Lung (tissue), 11 donors: ENCODE measurements at regions not wholly inside any gene's neighbourhood (a gene's known extent, or its start where the extent isn't known, plus 50 kb on each side); places are given as distances from the start of the nearest gene placed in this dataset.

Source experiments
- ATAC-seq: fragments of 200-7000 bp; cut with Tn5 transposase; one replicate; pipeline ENCODE4 v1.9.1; 2020; ENCODE audit warnings: moderate number of reproducible peaks; ENCODE audit not compliant: insufficient read depth, low FRiP score
- DNase-seq, 3 donors: peaks; one replicate each; pipeline ENCODE4 v3.0.0-alpha.2; 2013 to 2017
- H3K27ac ChIP-seq, 2 donors: one replicate each; pipeline ENCODE4 v1.5.1; 2013; ENCODE audit warnings: mild to moderate bottlenecking in 2 of 2, moderate library complexity in 2 of 2, control low read depth in 1 of 2, inconsistent platforms in 1 of 2, low read depth in 1 of 2, low read length in 1 of 2
- H3K27me3 ChIP-seq, 3 donors: one replicate each; pipeline ENCODE4 v1.5.1; 2013; ENCODE audit warnings: low read length in 2 of 3; ENCODE audit not compliant: control insufficient read depth in 3 of 3, insufficient read depth in 3 of 3
- H3K36me3 ChIP-seq, 4 donors: one replicate each; pipeline ENCODE4 v1.5.1; 2013; ENCODE audit warnings: low read length in 4 of 4, mild to moderate bottlenecking in 1 of 4, moderate library complexity in 1 of 4; ENCODE audit not compliant: control insufficient read depth in 4 of 4, insufficient read depth in 4 of 4
- H3K4me1 ChIP-seq, 5 donors: one replicate each; pipeline ENCODE4 v1.5.1; 2013; ENCODE audit warnings: low read length in 5 of 5, mild to moderate bottlenecking in 2 of 5, moderate library complexity in 1 of 5; ENCODE audit not compliant: control insufficient read depth in 5 of 5, insufficient read depth in 5 of 5
- H3K4me3 ChIP-seq: one replicate; pipeline ENCODE4 v1.5.1; 2013; ENCODE audit warnings: mild to moderate bottlenecking, control low read depth, moderate library complexity
- H3K9ac ChIP-seq, 2 donors: one replicate each; pipeline ENCODE4 v1.5.1; 2013; ENCODE audit warnings: low read length in 2 of 2, control low read depth in 1 of 2; ENCODE audit not compliant: insufficient read depth in 1 of 2
- H3K9me3 ChIP-seq, 4 donors: one replicate each; pipeline ENCODE4 v1.5.1; 2013; ENCODE audit warnings: low read length in 3 of 4, mild to moderate bottlenecking in 1 of 4, moderate library complexity in 1 of 4; ENCODE audit not compliant: control insufficient read depth in 4 of 4, insufficient read depth in 3 of 4
- WGBS, 2 donors: extraction: QIAGEN DNeasy Blood & Tissue Kit; methylation state at CpG; one replicate each; pipeline ENCODE4 v1.1.7; 2013; 5-methylcytosine and 5-hydroxymethylcytosine counted together
- TF ChIP-seq, protein P1 (sequence below): IDR thresholded peaks from 2 replicates; pipeline ENCODE4 v1.5.1; 2012; ENCODE audit warnings: mild to moderate bottlenecking; ENCODE audit errors: control extremely low read depth, extremely low read depth
- donor health status: control.
- donor health status: control.
- donor health status: Bipolar disorder and iron deficiency.
- donor health status: healthy.
- donor health status: DM: yes; HTN: yes; CAD: no.

DNA sequence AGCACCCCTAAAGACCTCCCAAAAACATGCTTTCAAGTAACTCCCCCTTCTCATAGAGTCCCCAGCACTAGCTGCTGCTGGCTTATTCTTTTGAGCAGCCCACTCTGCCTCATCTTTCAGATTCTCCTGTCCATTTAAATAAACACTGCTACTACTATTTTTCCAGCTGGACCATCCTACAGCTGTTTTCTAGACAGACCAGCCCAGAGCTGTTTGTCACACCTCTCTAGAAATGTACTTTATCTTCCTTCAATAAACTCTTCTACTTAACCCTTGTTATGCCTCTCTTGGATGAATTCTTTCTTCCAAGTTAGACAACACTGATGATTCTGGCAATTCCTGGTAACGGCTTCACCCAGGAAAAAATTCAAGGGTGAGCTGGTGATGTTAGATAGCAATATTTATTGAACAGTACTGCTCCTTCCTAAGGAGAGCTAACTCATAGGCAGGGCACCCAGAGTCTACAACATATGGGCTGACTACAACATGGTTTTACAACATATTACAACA is 995.7 kb downstream of the LRFN5 start:
- Histone ChIP-seq H3K27ac (no peak overlapping the region), H3K27me3 (no peaks in the 10 kb centered on the region), H3K4me3 (no peak overlapping the region), H3K4me1 (peaks cover 0 to 11% (median 4%) of the 10 kb centered on the region in 5 donors), H3K36me3 (no peaks in the 10 kb centered on the region), H3K9ac (no peak overlapping the region), H3K9me3 (peaks cover 0 to 2% (median 0%) of the 10 kb centered on the region in 4 donors)
- ATAC-seq (no peak), DNase-seq (peak; percentile 74 to 94 (median 93))
- TF ChIP-seq, protein P1, sequence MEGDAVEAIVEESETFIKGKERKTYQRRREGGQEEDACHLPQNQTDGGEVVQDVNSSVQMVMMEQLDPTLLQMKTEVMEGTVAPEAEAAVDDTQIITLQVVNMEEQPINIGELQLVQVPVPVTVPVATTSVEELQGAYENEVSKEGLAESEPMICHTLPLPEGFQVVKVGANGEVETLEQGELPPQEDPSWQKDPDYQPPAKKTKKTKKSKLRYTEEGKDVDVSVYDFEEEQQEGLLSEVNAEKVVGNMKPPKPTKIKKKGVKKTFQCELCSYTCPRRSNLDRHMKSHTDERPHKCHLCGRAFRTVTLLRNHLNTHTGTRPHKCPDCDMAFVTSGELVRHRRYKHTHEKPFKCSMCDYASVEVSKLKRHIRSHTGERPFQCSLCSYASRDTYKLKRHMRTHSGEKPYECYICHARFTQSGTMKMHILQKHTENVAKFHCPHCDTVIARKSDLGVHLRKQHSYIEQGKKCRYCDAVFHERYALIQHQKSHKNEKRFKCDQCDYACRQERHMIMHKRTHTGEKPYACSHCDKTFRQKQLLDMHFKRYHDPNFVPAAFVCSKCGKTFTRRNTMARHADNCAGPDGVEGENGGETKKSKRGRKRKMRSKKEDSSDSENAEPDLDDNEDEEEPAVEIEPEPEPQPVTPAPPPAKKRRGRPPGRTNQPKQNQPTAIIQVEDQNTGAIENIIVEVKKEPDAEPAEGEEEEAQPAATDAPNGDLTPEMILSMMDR, result no peak
- WGBS, 2 donors, result 60 to 79% methylated on average over 1 of the region's 1 CpG

DNA sequence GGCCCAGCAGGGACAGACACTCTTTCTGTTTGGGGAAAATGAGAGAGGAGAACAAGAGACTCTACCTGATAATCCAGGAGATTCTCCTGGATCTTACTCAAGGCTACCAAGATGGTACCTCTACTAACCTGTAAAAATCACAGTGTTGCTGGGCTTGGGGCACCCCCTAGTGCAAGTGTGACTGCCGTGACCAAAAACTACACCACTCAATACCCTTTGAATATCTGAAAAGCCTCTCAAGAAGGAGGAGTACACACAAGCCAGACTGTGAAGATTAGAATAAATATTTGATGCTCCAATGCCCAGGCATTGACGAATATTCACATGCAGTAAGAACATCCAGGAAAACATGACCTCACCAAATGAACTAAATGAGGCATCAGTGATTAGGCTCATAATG is 965.4 kb downstream of the LRFN5 start:
- no peak for DNase-seq
- no peaks in the 10 kb centered on the region for H3K36me3 ChIP-seq
- no peak overlapping the region for H3K9ac ChIP-seq
- WGBS, 2 donors, result 73 to 94% methylated on average over 2 of the region's 2 CpGs
- peaks cover 0 to 14% (median 1%) of the 10 kb centered on the region in 4 donors for H3K9me3 ChIP-seq
- no peaks in the 10 kb centered on the region for H3K27me3 ChIP-seq
- H3K4me3 ChIP-seq, result no peak overlapping the region
- H3K4me1 ChIP-seq, result no peaks in the 10 kb centered on the region
- no peak for ATAC-seq
- TF ChIP-seq, protein P1, result no peak
- no peak overlapping the region for H3K27ac ChIP-seq

DNA sequence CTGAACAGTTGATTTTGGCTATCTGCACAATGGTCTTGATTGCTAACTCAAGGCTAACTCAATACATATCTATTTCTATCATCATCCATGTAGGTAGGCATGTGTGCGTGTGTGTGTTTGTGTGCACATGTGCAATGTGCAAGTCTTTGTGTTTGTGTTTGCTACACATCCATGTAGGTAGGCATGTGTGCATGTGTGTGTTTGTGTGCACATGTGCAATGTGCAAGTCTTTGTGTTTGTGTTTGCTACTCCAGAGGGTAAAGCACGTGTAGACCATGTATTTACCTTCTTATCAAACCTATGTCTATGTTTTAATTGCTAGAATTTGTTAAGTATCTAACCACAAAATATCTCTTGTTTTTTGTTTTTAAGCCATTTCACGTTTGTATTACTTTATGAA is 962.6 kb downstream of the LRFN5 start:
- no peak overlapping the region for H3K9ac ChIP-seq
- ATAC-seq, result no peak
- TF ChIP-seq, protein P1, result no peak
- WGBS, 2 donors, result 71 to 82% methylated on average over 3 of the region's 3 CpGs
- no peak overlapping the region for H3K4me3 ChIP-seq
- peaks cover 0 to 14% (median 1%) of the 10 kb centered on the region in 4 donors for H3K9me3 ChIP-seq
- H3K27me3 ChIP-seq, result no peaks in the 10 kb centered on the region
- H3K36me3 ChIP-seq, result no peaks in the 10 kb centered on the region
- no peak overlapping the region for H3K27ac ChIP-seq
- DNase-seq, result no peak
- no peaks in the 10 kb centered on the region for H3K4me1 ChIP-seq

DNA sequence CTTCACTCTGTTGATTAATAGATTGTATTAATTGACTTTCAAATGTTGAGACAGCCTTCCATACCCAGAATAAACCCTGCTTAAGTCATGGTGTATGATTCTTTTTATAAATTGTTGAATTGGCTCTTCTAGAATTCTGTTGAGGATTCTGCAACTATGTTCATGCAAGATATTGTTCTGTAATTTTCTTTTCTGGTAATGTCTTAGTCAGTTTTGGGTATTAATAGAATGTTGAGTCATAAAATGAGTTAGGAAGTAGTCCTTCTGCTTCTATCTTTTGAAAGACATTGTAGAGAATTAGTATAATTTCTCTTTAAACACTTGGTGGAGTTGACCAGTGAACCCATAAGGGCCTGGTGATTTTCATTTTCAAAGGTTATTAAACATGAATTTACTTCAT is 958.9 kb downstream of the LRFN5 start:
- Histone ChIP-seq H3K9me3 (peaks cover 0 to 3% (median under 1%) of the 10 kb centered on the region in 4 donors), H3K9ac (no peak overlapping the region), H3K36me3 (no peaks in the 10 kb centered on the region), H3K4me3 (no peak overlapping the region), H3K27me3 (no peaks in the 10 kb centered on the region), H3K4me1 (no peaks in the 10 kb centered on the region), H3K27ac (no peak overlapping the region)
- TF ChIP-seq, protein P1, result no peak
- ATAC-seq (no peak), DNase-seq (no peak)
